ENCODE measurements at regions not wholly inside any gene's neighbourhood (a gene's known extent, or its start where the extent isn't known, plus 50 kb on each side); places are given as distances from the start of the nearest gene placed in this dataset.

DNA sequence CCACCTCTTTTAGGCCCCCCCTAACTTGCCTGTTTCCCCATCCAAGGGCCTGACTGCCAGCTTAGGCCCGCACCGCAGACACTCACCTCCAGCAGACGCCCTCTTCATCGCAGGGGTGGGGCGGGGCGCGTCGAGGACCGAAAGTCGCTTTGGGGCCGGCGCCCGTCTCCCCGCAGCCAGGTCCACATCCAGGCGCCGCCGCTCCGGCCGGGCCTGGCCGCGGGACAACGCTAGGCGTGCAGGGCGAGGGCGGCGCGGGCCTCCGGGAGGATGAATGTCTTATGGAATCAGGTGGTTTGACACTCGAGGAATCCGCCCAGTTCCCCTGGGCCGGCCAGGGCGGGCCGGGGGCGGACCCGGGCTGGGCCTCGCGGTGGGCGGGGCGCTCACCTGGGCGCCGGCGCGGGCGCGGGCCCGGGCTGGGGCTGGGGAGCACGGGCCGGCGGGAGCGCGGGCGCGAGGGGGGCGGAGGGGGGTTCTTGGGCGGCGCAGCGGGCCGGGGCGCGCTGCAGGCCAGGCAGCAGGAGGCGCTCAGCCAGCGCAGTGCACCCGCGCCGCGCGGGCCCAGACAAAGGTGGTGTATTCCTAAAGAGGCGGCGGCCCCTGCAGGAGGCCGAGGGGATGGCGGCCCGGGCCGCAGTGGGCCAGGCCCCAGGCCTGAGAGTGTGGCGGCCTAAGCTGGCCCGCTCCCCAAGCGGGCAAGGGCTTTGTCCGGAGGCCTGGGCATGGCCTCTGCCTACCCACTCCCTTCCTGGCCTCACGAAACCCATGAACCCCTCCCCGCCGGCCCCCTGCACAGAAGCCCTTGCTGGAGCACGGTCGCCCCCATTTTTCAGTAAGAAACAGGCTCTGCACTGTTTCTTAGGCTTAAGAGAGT, 177.6 kb downstream of the IGLL1 start:
- Histone ChIP-seq H4K20me1 (ENCODE audit: insufficient read depth, low read length) (no peaks in the 10 kb centered on the region), H3K4me2 (ENCODE audit: insufficient read depth, low read length) (no peak overlapping the region), H3K27me3 (ENCODE audit: insufficient read depth, low read length, poor library complexity) (no peaks in the 10 kb centered on the region), H2AFZ (ENCODE audit: low read depth, low read length) (no peak overlapping the region), H3K79me2 (ENCODE audit: insufficient read depth, low read length) (no peaks in the 10 kb centered on the region), H3K4me1 (ENCODE audit: insufficient read depth, low read length) (no peaks in the 10 kb centered on the region), H3K27ac (ENCODE audit: low read length) (no peak overlapping the region), H3K36me3 (ENCODE audit: insufficient read depth, low read length) (no peaks in the 10 kb centered on the region), H3K9ac (ENCODE audit: low read depth, low read length) (no peak overlapping the region), H3K4me3 (ENCODE audit: low read depth in 1 of 2, low read length in 2 of 2) (no peak overlapping the region), H3K9me3 (ENCODE audit: insufficient read depth, low read length, severe bottlenecking) (no peaks in the 10 kb centered on the region)
- DNase-seq: no peak
- ATAC-seq (ENCODE audit: insufficient read depth, low read depth): no peak
- TF ChIP-seq CTCF (IDR thresholded peaks at IDR 0.05; ENCODE audit: borderline replicate concordance, extremely low read depth, low read length, poor library complexity, severe bottlenecking) (peak; percentile 19), EZH2 (IDR thresholded peaks at IDR 0.05; ENCODE audit: borderline replicate concordance, low read depth, low read length, severe bottlenecking) (no peak)

DNA sequence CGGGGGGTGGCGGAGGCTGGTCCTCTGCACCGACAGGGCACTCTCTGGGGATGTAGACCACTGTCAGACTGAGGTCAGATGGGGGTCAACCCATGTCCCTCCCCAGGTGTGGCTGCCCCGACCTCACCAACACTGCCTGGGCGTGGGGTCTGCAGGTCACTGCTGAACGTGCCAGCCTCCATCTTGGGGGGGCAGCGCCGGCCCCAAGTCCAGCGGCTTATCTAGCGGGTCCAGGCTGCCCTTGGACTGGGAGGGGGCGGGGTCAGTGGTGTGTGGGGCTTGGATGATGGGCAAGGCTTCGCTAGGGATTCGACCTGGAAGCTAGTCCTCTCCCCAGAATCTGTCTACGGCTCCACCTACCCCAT, 178.2 kb downstream of the IGLL1 start:
- no peak overlapping the region for H3K4me2 ChIP-seq (ENCODE audit: insufficient read depth, low read length)
- no peak overlapping the region for H3K9ac ChIP-seq (ENCODE audit: low read depth, low read length)
- DNase-seq (no peak), ATAC-seq (ENCODE audit: insufficient read depth, low read depth) (no peak)
- TF ChIP-seq CTCF (IDR thresholded peaks at IDR 0.05; ENCODE audit: borderline replicate concordance, extremely low read depth, low read length, poor library complexity, severe bottlenecking) (no peak), EZH2 (IDR thresholded peaks at IDR 0.05; ENCODE audit: borderline replicate concordance, low read depth, low read length, severe bottlenecking) (no peak)
- H3K4me1 ChIP-seq (ENCODE audit: insufficient read depth, low read length): no peaks in the 10 kb centered on the region
- no peaks in the 10 kb centered on the region for H4K20me1 ChIP-seq (ENCODE audit: insufficient read depth, low read length)
- no peaks in the 10 kb centered on the region for H3K79me2 ChIP-seq (ENCODE audit: insufficient read depth, low read length)
- no peaks in the 10 kb centered on the region for H3K9me3 ChIP-seq (ENCODE audit: insufficient read depth, low read length, severe bottlenecking)
- H3K27ac ChIP-seq (ENCODE audit: low read length): no peak overlapping the region
- no peaks in the 10 kb centered on the region for H3K36me3 ChIP-seq (ENCODE audit: insufficient read depth, low read length)
- no peaks in the 10 kb centered on the region for H3K27me3 ChIP-seq (ENCODE audit: insufficient read depth, low read length, poor library complexity)
- no peak overlapping the region for H3K4me3 ChIP-seq (ENCODE audit: low read depth in 1 of 2, low read length in 2 of 2)
- no peak overlapping the region for H2AFZ ChIP-seq (ENCODE audit: low read depth, low read length)

GRCh38 chr22:23401111-23401909, 178.8 kb downstream of the IGLL1 start:
- H3K36me3 ChIP-seq (ENCODE audit: insufficient read depth, low read length): no peaks in the 10 kb centered on the region
- H3K4me2 ChIP-seq (ENCODE audit: insufficient read depth, low read length): no peak overlapping the region
- no peaks in the 10 kb centered on the region for H3K9me3 ChIP-seq (ENCODE audit: insufficient read depth, low read length, severe bottlenecking)
- no peak for TF ChIP-seq EZH2 (IDR thresholded peaks at IDR 0.05; ENCODE audit: borderline replicate concordance, low read depth, low read length, severe bottlenecking)
- TF ChIP-seq CTCF (IDR thresholded peaks at IDR 0.05; ENCODE audit: borderline replicate concordance, extremely low read depth, low read length, poor library complexity, severe bottlenecking): no peak
- no peak overlapping the region for H3K9ac ChIP-seq (ENCODE audit: low read depth, low read length)
- no peaks in the 10 kb centered on the region for H4K20me1 ChIP-seq (ENCODE audit: insufficient read depth, low read length)
- no peak for DNase-seq
- no peaks in the 10 kb centered on the region; the same call in 1 of the 2 replicates for H3K4me1 ChIP-seq (ENCODE audit: insufficient read depth, low read length)
- H3K79me2 ChIP-seq (ENCODE audit: insufficient read depth, low read length): no peaks in the 10 kb centered on the region
- no peak overlapping the region for H3K4me3 ChIP-seq (ENCODE audit: low read depth in 1 of 2, low read length in 2 of 2)
- no peak overlapping the region for H3K27ac ChIP-seq (ENCODE audit: low read length)
- H3K27me3 ChIP-seq (ENCODE audit: insufficient read depth, low read length, poor library complexity): no peaks in the 10 kb centered on the region
- no peak for ATAC-seq (ENCODE audit: insufficient read depth, low read depth)
- H2AFZ ChIP-seq (ENCODE audit: low read depth, low read length): no peak overlapping the region

All from DND-41 (cell line).